Bronchial epithelial cell (primary cell): ENCODE measurements at regions not wholly inside any gene's neighbourhood (a gene's known extent, or its start where the extent isn't known, plus 50 kb on each side); places are given as distances from the start of the nearest gene placed in this dataset.

Experiments used
- DNase-seq: peaks from one replicate; pipeline ENCODE4 v3.0.0-alpha.2; 2010; ENCODE audit warnings: low read depth
- FAIRE-seq: peaks from 2 replicates; lab custom pipeline; 2011; peaks lifted over from hg19 to GRCh38; lab: Jason Lieb, UNC
- H3K27me3 ChIP-seq: 2 replicates; pipeline ENCODE4 v1.5.1; 2011; ENCODE audit warnings: low read length; ENCODE audit not compliant: control insufficient read depth, insufficient read depth
- H3K36me3 ChIP-seq: 2 replicates; pipeline ENCODE4 v1.5.1; 2011; ENCODE audit warnings: low read length; ENCODE audit not compliant: control insufficient read depth, insufficient read depth
- H3K4me3 ChIP-seq: 2 replicates; pipeline ENCODE4 v1.5.1; 2011; ENCODE audit warnings: mild to moderate bottlenecking, low read depth, low read length, control low read depth
- CTCF ChIP-seq: IDR thresholded peaks from 2 replicates; pipeline ENCODE4 v1.5.1; 2011; ENCODE audit warnings: mild to moderate bottlenecking, moderate library complexity, low read length, control low read depth, inconsistent platforms; ENCODE audit not compliant: insufficient read depth, severe bottlenecking

- DNase-seq (no peak), FAIRE-seq (no peak)
- Histone ChIP-seq H3K36me3 (no peaks in the 10 kb centered on the region), H3K27me3 (no peaks in the 10 kb centered on the region), H3K4me3 (no peak overlapping the region)
- TF ChIP-seq CTCF, result no peak
Measured at GRCh38 chr5:114634967-114635901, 273.4 kb downstream of the KCNN2 start.

GRCh38 chr5:114634517-114634916 lies 272.6 kb downstream of the KCNN2 start:
- no peak for DNase-seq
- TF ChIP-seq CTCF, result no peak
- no peaks in the 10 kb centered on the region for H3K36me3 ChIP-seq
- no peak overlapping the region for H3K4me3 ChIP-seq
- H3K27me3 ChIP-seq, result no peaks in the 10 kb centered on the region
- FAIRE-seq, result no peak

GRCh38 chr5:114612406-114612805 lies 250.5 kb downstream of the KCNN2 start:
- Histone ChIP-seq H3K4me3 (no peak overlapping the region), H3K36me3 (no peaks in the 10 kb centered on the region), H3K27me3 (no peaks in the 10 kb centered on the region)
- no peak for TF ChIP-seq CTCF
- DNase-seq (no peak), FAIRE-seq (no peak)

GRCh38 chr5:114581136-114581535 lies 219.3 kb downstream of the KCNN2 start:
- Histone ChIP-seq H3K36me3 (no peaks in the 10 kb centered on the region), H3K4me3 (no peak overlapping the region), H3K27me3 (no peaks in the 10 kb centered on the region)
- no peak for TF ChIP-seq CTCF
- no peak for DNase-seq
- FAIRE-seq, result no peak

DNA sequence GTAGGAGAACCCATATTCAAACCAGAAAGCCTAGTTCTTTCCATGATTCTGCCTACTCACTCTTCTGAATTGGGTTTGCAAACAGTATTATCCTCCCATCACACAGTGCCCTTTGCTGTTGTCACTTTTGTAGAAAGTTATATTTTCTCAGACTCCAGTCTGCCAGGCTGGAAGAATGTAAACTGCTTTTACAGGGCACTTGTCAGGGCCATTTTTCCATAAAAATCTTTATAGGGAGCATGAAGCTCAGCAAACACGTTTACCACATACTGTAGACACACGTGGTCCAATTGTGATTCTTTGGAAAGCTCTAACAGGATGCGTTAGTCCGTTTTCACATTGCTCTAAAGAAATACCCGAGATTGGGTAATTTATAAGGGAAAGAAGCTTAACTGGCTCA lies 204.0 kb downstream of the KCNN2 start:
- FAIRE-seq (no peak), DNase-seq (no peak)
- Histone ChIP-seq H3K36me3 (no peaks in the 10 kb centered on the region), H3K4me3 (no peak overlapping the region), H3K27me3 (no peaks in the 10 kb centered on the region)
- no peak for TF ChIP-seq CTCF
